HCT116 (cell line): ENCODE measurements at regions not wholly inside any gene's neighbourhood (a gene's known extent, or its start where the extent isn't known, plus 50 kb on each side); places are given as distances from the start of the nearest gene placed in this dataset.

ENCODE experiments used
- CEBPB ChIP-seq: IDR thresholded peaks from 2 replicates; pipeline ENCODE4 v1.6.1; 2012; ENCODE audit warnings: low read depth
- EZH2 ChIP-seq: fragments of 200-600 bp; sonication (generic); IDR thresholded peaks from 2 replicates; pipeline ENCODE4 v1.6.1; 2017; ENCODE audit warnings: antibody characterized with exemption, mixed run types
- POLR2A ChIP-seq: IDR thresholded peaks from 2 replicates; pipeline ENCODE4 v1.7.0; 2011; ENCODE audit warnings: borderline replicate concordance; ENCODE audit not compliant: insufficient read depth, insufficient read length; ENCODE audit errors: extremely low read depth
- RAD21 ChIP-seq: IDR thresholded peaks from 2 replicates; pipeline ENCODE4 v1.6.1; 2012; ENCODE audit warnings: low read depth, mild to moderate bottlenecking
- SP1 ChIP-seq: IDR thresholded peaks from 2 replicates; pipeline ENCODE4 v1.6.1; 2012; ENCODE audit warnings: low read depth
- YY1 ChIP-seq: IDR thresholded peaks from 2 replicates; pipeline ENCODE4 v1.6.1; 2011; ENCODE audit warnings: low read length, low read depth, moderate library complexity, mild to moderate bottlenecking; ENCODE audit not compliant: insufficient replicate concordance; ENCODE audit errors: extremely low read depth
- ZNF274 ChIP-seq: fragments of 200-500 bp; sonication (Bioruptor generic); IDR thresholded peaks from 2 replicates; pipeline ENCODE4 v1.6.1; 2014; ENCODE audit warnings: mild to moderate bottlenecking, low read depth, low read length, inconsistent platforms
- TF ChIP-seq, protein P1 (sequence below): IDR thresholded peaks from 2 replicates; pipeline ENCODE4 v1.6.1; 2011; ENCODE audit warnings: mild to moderate bottlenecking, low read length, moderate library complexity; ENCODE audit not compliant: insufficient replicate concordance; ENCODE audit errors: extremely low read depth
- TF ChIP-seq, protein P2 (sequence below), 3 experiments: fragments of 200-600 bp in 1 of 3; sonication (generic) in 1 of 3; IDR thresholded peaks in 2 of 3; conservative IDR thresholded peaks in 1 of 3; 2 replicates each; pipeline ENCODE4 v1.5.1; 2012 to 2017; ENCODE audit warnings: low read depth in 2 of 3, low read length in 2 of 3, antibody characterized with exemption in 1 of 3, borderline replicate concordance in 1 of 3, control low read depth in 1 of 3, mild to moderate bottlenecking in 1 of 3, mixed read lengths in 1 of 3, mixed run types in 1 of 3, moderate library complexity in 1 of 3; ENCODE audit not compliant: insufficient read depth in 1 of 3
- TF ChIP-seq, protein P3 (sequence below): IDR thresholded peaks from 2 replicates; pipeline ENCODE4 v1.6.1; 2012; ENCODE audit warnings: low read depth

DNA sequence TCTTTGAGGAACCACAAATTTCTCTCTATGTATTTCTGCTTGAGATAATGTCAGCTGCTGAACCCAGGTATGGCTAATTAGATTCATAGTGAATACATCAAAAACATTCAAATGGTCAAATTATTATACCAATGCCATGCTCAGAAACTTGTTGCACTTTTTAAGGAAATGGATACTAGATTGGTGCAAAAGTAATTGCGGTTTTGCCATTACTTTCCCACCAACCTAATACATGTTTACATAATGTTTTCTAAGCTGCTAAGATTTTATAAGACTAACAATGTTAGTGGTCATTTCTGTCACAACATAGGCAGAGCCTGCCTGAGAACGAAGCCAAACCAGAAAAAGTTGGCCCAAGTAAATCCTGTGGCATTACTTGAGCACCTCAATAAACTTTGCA is 568.2 kb upstream of the LRATD1 start:
- TF ChIP-seq, protein P1, sequence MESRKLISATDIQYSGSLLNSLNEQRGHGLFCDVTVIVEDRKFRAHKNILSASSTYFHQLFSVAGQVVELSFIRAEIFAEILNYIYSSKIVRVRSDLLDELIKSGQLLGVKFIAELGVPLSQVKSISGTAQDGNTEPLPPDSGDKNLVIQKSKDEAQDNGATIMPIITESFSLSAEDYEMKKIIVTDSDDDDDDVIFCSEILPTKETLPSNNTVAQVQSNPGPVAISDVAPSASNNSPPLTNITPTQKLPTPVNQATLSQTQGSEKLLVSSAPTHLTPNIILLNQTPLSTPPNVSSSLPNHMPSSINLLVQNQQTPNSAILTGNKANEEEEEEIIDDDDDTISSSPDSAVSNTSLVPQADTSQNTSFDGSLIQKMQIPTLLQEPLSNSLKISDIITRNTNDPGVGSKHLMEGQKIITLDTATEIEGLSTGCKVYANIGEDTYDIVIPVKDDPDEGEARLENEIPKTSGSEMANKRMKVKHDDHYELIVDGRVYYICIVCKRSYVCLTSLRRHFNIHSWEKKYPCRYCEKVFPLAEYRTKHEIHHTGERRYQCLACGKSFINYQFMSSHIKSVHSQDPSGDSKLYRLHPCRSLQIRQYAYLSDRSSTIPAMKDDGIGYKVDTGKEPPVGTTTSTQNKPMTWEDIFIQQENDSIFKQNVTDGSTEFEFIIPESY = no peak
- no peak for TF ChIP-seq POLR2A
- TF ChIP-seq, protein P2, sequence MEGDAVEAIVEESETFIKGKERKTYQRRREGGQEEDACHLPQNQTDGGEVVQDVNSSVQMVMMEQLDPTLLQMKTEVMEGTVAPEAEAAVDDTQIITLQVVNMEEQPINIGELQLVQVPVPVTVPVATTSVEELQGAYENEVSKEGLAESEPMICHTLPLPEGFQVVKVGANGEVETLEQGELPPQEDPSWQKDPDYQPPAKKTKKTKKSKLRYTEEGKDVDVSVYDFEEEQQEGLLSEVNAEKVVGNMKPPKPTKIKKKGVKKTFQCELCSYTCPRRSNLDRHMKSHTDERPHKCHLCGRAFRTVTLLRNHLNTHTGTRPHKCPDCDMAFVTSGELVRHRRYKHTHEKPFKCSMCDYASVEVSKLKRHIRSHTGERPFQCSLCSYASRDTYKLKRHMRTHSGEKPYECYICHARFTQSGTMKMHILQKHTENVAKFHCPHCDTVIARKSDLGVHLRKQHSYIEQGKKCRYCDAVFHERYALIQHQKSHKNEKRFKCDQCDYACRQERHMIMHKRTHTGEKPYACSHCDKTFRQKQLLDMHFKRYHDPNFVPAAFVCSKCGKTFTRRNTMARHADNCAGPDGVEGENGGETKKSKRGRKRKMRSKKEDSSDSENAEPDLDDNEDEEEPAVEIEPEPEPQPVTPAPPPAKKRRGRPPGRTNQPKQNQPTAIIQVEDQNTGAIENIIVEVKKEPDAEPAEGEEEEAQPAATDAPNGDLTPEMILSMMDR (IDR thresholded peaks at IDR 0.05 in 2 of 3, conservative IDR thresholded peaks at IDR 0.05 in 1 of 3; ENCODE audit: borderline replicate concordance in 1 of 3, insufficient read depth in 1 of 3, low read depth in 2 of 3, low read length in 2 of 3) = no peak
- no peak for TF ChIP-seq ZNF274
- no peak for TF ChIP-seq EZH2
- TF ChIP-seq RAD21 = no peak
- TF ChIP-seq, protein P3, sequence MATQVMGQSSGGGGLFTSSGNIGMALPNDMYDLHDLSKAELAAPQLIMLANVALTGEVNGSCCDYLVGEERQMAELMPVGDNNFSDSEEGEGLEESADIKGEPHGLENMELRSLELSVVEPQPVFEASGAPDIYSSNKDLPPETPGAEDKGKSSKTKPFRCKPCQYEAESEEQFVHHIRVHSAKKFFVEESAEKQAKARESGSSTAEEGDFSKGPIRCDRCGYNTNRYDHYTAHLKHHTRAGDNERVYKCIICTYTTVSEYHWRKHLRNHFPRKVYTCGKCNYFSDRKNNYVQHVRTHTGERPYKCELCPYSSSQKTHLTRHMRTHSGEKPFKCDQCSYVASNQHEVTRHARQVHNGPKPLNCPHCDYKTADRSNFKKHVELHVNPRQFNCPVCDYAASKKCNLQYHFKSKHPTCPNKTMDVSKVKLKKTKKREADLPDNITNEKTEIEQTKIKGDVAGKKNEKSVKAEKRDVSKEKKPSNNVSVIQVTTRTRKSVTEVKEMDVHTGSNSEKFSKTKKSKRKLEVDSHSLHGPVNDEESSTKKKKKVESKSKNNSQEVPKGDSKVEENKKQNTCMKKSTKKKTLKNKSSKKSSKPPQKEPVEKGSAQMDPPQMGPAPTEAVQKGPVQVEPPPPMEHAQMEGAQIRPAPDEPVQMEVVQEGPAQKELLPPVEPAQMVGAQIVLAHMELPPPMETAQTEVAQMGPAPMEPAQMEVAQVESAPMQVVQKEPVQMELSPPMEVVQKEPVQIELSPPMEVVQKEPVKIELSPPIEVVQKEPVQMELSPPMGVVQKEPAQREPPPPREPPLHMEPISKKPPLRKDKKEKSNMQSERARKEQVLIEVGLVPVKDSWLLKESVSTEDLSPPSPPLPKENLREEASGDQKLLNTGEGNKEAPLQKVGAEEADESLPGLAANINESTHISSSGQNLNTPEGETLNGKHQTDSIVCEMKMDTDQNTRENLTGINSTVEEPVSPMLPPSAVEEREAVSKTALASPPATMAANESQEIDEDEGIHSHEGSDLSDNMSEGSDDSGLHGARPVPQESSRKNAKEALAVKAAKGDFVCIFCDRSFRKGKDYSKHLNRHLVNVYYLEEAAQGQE = no peak
- TF ChIP-seq SP1 = no peak
- no peak for TF ChIP-seq CEBPB
- no peak for TF ChIP-seq YY1
